ENCODE measurements at regions not wholly inside any gene's neighbourhood (a gene's known extent, or its start where the extent isn't known, plus 50 kb on each side); places are given as distances from the start of the nearest gene placed in this dataset.

DNA sequence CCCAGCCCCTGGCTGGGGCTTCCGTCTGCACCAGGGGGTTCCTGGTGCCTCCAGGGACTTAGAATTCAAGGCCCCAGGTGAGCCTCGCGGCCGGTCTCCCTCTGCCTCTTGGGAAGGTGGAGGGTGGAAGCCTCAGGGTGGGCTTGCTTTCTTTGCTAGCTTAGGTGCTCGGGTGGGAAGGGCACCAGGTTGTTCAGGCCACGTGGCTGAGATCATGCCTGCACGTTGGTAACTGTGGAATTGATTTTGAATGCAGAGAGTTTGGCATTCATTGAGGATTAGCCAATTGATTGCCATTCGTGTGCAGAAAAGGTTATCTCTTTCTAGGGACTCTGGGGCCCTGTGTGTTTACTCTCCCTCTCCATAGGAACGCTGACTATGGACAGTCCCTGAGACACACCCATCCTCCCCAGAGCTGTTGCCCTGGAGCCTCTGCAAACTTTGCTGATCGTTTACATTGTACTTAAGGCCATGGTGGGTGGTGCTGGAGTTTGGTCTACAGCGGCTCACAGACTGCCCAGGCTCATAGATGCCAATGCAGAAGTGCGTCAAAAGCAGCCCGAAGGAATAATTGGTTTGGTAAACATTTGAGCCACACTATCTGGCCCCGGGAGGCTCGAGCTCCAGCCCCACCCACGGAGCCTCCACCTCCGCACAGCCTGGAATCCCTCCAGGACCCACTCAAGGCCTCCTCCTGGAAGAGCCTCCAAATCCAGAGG lies 1457.7 kb downstream of the BRD1 start:
- H3K27ac ChIP-seq (ENCODE audit: low read depth, low read length), result no peak overlapping the region
- no peak overlapping the region for H2AFZ ChIP-seq (ENCODE audit: low read depth, low read length, poor library complexity, severe bottlenecking)
- TF ChIP-seq, protein P1, sequence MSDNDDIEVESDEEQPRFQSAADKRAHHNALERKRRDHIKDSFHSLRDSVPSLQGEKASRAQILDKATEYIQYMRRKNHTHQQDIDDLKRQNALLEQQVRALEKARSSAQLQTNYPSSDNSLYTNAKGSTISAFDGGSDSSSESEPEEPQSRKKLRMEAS (IDR thresholded peaks at IDR 0.05), result no peak
- TF ChIP-seq ZNF274 (IDR thresholded peaks at IDR 0.05; ENCODE audit: low read depth, low read length) (no peak), EZH2phosphoT487 (IDR thresholded peaks at IDR 0.05; ENCODE audit: borderline replicate concordance) (no peak), CEBPB (IDR thresholded peaks at IDR 0.05; ENCODE audit: low read depth) (no peak), SIN3A (IDR thresholded peaks at IDR 0.05; ENCODE audit: low read depth) (no peak), REST (IDR thresholded peaks at IDR 0.05; ENCODE audit: low read depth) (no peak), FOSL1 (IDR thresholded peaks at IDR 0.05; ENCODE audit: low read depth) (no peak), EZH2 (IDR thresholded peaks at IDR 0.05) (no peak), SRF (IDR thresholded peaks at IDR 0.05; ENCODE audit: low read depth) (no peak), CTCF (IDR thresholded peaks at IDR 0.05 in 2 of 3, conservative IDR thresholded peaks at IDR 0.05 in 1 of 3; ENCODE audit: borderline replicate concordance in 1 of 3, insufficient read depth in 1 of 3, low read depth in 2 of 3, low read length in 2 of 3) (no peak), CBX3 (IDR thresholded peaks at IDR 0.05; ENCODE audit: low read depth) (no peak), POLR2A (IDR thresholded peaks at IDR 0.05; ENCODE audit: borderline replicate concordance, extremely low read depth, insufficient read depth, insufficient read length) (no peak), JUND (IDR thresholded peaks at IDR 0.05) (no peak), RAD21 (IDR thresholded peaks at IDR 0.05; ENCODE audit: low read depth) (no peak), ZFX (IDR thresholded peaks at IDR 0.05) (no peak), ZBTB33 (IDR thresholded peaks at IDR 0.05; ENCODE audit: extremely low read depth, insufficient replicate concordance, low read length) (no peak), ELF1 (IDR thresholded peaks at IDR 0.05; ENCODE audit: borderline replicate concordance, low read depth) (no peak), EGR1 (IDR thresholded peaks at IDR 0.05; ENCODE audit: low read depth) (no peak), YY1 (IDR thresholded peaks at IDR 0.05; ENCODE audit: extremely low read depth, insufficient replicate concordance, low read depth, low read length) (no peak), POLR2AphosphoS5 (IDR thresholded peaks at IDR 0.05; ENCODE audit: low read depth, low read length) (no peak)
- ATAC-seq (no peak), DNase-seq (ENCODE audit: low read depth, low spot score) (no peak)
- ChIA-PET POLR2A (interaction anchor here (0.6 kb wide), 1 partner anchor 1807 kb away, joined by 3 read pairs; no protein-coding TSS in a partner anchor), RAD21 (ENCODE audit: low non-redundant PET in 1 of 2, low total read pairs in 2 of 2, uncharacterized antibody in 2 of 2, unreplicated experiment in 2 of 2) (no interaction called here), CTCF (no interaction called here)
- intact Hi-C loops (cut with micrococcal nuclease), result no loop called here
- no peaks in the 10 kb centered on the region for H3K36me3 ChIP-seq (ENCODE audit: control insufficient read depth in 1 of 2, insufficient read depth in 2 of 2, low read length in 2 of 2)
- no peaks in the 10 kb centered on the region for H4K20me1 ChIP-seq (ENCODE audit: insufficient read depth)
- H3K9ac ChIP-seq (ENCODE audit: low read length), result no peak overlapping the region
- H3K27me3 ChIP-seq (ENCODE audit: insufficient read depth, low read length), result no peaks in the 10 kb centered on the region
- H3K4me3 ChIP-seq (replicated peaks in 1 of 2; ENCODE audit: low read depth in 1 of 2, low read length in 2 of 2), result no peak overlapping the region
- H3K4me2 ChIP-seq (ENCODE audit: low read length), result no peak overlapping the region
- no peaks in the 10 kb centered on the region for H3K9me2 ChIP-seq (ENCODE audit: insufficient read depth)
- no TSS peak for BruUV-seq (replicated peaks)
- H3K79me2 ChIP-seq (ENCODE audit: insufficient read depth, low read length), result no peaks in the 10 kb centered on the region
- no peaks in the 10 kb centered on the region; a peak in 1 of 4 replicates for H3K9me3 ChIP-seq (ENCODE audit: control insufficient read depth in 1 of 2, insufficient read depth in 1 of 2, low read depth in 1 of 2, low read length in 2 of 2)
- no peaks in the 10 kb centered on the region for H3K4me1 ChIP-seq (ENCODE audit: control insufficient read depth in 1 of 2, insufficient read depth in 2 of 2, low read length in 2 of 2)
